ENCODE measurements at regions not wholly inside any gene's neighbourhood (a gene's known extent, or its start where the extent isn't known, plus 50 kb on each side); places are given as distances from the start of the nearest gene placed in this dataset.

GRCh38 chr2:3051266-3051665 is 326.4 kb downstream of the EIPR1 start:
- TF ChIP-seq CTCF (IDR thresholded peaks at IDR 0.05; ENCODE audit: insufficient read depth, low read length, poor library complexity, severe bottlenecking) (no peak), EZH2phosphoT487 (conservative IDR thresholded peaks at IDR 0.05; ENCODE audit: low read length) (no peak)

All from SU-DHL-6 (cell line).